ENCODE measurements at regions not wholly inside any gene's neighbourhood (a gene's known extent, or its start where the extent isn't known, plus 50 kb on each side); places are given as distances from the start of the nearest gene placed in this dataset.

GRCh38 chr5:176169393-176170063 is 68.7 kb upstream of the SIMC1 start (continued):
- no peak for TF ChIP-seq NRF1 (IDR thresholded peaks at IDR 0.05; ENCODE audit: low read depth, low read length)
- TF ChIP-seq, protein P1, sequence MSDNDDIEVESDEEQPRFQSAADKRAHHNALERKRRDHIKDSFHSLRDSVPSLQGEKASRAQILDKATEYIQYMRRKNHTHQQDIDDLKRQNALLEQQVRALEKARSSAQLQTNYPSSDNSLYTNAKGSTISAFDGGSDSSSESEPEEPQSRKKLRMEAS (IDR thresholded peaks at IDR 0.05; ENCODE audit: low read depth): no peak
- TF ChIP-seq, protein P2, sequence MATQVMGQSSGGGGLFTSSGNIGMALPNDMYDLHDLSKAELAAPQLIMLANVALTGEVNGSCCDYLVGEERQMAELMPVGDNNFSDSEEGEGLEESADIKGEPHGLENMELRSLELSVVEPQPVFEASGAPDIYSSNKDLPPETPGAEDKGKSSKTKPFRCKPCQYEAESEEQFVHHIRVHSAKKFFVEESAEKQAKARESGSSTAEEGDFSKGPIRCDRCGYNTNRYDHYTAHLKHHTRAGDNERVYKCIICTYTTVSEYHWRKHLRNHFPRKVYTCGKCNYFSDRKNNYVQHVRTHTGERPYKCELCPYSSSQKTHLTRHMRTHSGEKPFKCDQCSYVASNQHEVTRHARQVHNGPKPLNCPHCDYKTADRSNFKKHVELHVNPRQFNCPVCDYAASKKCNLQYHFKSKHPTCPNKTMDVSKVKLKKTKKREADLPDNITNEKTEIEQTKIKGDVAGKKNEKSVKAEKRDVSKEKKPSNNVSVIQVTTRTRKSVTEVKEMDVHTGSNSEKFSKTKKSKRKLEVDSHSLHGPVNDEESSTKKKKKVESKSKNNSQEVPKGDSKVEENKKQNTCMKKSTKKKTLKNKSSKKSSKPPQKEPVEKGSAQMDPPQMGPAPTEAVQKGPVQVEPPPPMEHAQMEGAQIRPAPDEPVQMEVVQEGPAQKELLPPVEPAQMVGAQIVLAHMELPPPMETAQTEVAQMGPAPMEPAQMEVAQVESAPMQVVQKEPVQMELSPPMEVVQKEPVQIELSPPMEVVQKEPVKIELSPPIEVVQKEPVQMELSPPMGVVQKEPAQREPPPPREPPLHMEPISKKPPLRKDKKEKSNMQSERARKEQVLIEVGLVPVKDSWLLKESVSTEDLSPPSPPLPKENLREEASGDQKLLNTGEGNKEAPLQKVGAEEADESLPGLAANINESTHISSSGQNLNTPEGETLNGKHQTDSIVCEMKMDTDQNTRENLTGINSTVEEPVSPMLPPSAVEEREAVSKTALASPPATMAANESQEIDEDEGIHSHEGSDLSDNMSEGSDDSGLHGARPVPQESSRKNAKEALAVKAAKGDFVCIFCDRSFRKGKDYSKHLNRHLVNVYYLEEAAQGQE (IDR thresholded peaks at IDR 0.05; ENCODE audit: low read depth, low read length): no peak

GRCh38 chr5:176170084-176170483 is 68.1 kb upstream of the SIMC1 start:
- no peaks in the 10 kb centered on the region for H3K36me3 ChIP-seq (replicated peaks in 1 of 2; ENCODE audit: control insufficient read depth in 1 of 2, insufficient read depth in 2 of 2, low read length in 1 of 2)
- no peak overlapping the region for H3K27ac ChIP-seq (ENCODE audit: low read depth in 2 of 2, low read length in 1 of 2)
- H2AFZ ChIP-seq (ENCODE audit: low read depth): no peak overlapping the region
- no peaks in the 10 kb centered on the region for H3K79me2 ChIP-seq (ENCODE audit: insufficient read depth)
- POLR2A ChIA-PET: no interaction called here
- no peaks in the 10 kb centered on the region; a peak in 1 of 4 replicates for H3K4me1 ChIP-seq (ENCODE audit: control insufficient read depth in 1 of 2, insufficient read depth in 2 of 2, low read depth in 1 of 2, low read length in 1 of 2)
- no peak overlapping the region for H3K4me2 ChIP-seq
- no peaks in the 10 kb centered on the region for H3K9me2 ChIP-seq
- no peak for DNase-seq
- H3F3A ChIP-seq (replicated peaks; ENCODE audit: insufficient read depth): no peaks in the 10 kb centered on the region
- 88% methylated on average over 2 of the region's 2 CpGs for WGBS (ENCODE audit: low lambda C conversion rate)
- H3K9ac ChIP-seq: no peak overlapping the region
- H3K9me3 ChIP-seq: no peaks in the 10 kb centered on the region
- H4K20me1 ChIP-seq (ENCODE audit: insufficient read depth): no peaks in the 10 kb centered on the region
- TF ChIP-seq RAD21 (IDR thresholded peaks at IDR 0.05; ENCODE audit: low read length) (no peak), TAF1 (IDR thresholded peaks at IDR 0.05; ENCODE audit: borderline replicate concordance, low read depth, low read length) (no peak)
- TF ChIP-seq, protein P2 (IDR thresholded peaks at IDR 0.05; ENCODE audit: low read depth, low read length): no peak
- TF ChIP-seq, protein P3, sequence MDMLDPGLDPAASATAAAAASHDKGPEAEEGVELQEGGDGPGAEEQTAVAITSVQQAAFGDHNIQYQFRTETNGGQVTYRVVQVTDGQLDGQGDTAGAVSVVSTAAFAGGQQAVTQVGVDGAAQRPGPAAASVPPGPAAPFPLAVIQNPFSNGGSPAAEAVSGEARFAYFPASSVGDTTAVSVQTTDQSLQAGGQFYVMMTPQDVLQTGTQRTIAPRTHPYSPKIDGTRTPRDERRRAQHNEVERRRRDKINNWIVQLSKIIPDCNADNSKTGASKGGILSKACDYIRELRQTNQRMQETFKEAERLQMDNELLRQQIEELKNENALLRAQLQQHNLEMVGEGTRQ (IDR thresholded peaks at IDR 0.05; ENCODE audit: borderline replicate concordance, low read depth, low read length): no peak
- TF ChIP-seq, protein P4, sequence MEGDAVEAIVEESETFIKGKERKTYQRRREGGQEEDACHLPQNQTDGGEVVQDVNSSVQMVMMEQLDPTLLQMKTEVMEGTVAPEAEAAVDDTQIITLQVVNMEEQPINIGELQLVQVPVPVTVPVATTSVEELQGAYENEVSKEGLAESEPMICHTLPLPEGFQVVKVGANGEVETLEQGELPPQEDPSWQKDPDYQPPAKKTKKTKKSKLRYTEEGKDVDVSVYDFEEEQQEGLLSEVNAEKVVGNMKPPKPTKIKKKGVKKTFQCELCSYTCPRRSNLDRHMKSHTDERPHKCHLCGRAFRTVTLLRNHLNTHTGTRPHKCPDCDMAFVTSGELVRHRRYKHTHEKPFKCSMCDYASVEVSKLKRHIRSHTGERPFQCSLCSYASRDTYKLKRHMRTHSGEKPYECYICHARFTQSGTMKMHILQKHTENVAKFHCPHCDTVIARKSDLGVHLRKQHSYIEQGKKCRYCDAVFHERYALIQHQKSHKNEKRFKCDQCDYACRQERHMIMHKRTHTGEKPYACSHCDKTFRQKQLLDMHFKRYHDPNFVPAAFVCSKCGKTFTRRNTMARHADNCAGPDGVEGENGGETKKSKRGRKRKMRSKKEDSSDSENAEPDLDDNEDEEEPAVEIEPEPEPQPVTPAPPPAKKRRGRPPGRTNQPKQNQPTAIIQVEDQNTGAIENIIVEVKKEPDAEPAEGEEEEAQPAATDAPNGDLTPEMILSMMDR (IDR thresholded peaks at IDR 0.05): no peak
- no peak overlapping the region for H3K4me3 ChIP-seq (ENCODE audit: low read depth in 2 of 2, low read length in 1 of 2)
- CTCF ChIA-PET: no interaction called here
- H3K27me3 ChIP-seq (ENCODE audit: insufficient read depth): no peaks in the 10 kb centered on the region
